Transverse colon (tissue), 3 donors: ENCODE measurements at regions not wholly inside any gene's neighbourhood (a gene's known extent, or its start where the extent isn't known, plus 50 kb on each side); places are given as distances from the start of the nearest gene placed in this dataset.

Experiments
- CTCF ChIP-seq, 5 experiments: fragments of 200-600 bp in 3 of 5; fragments of 450-650 bp in 2 of 5; sonication (generic) in 3 of 5; IDR thresholded peaks; 1 replicate in 2 of 5; 2 replicates in 3 of 5; pipeline ENCODE4 v1.5.1; 2016 to 2017; ENCODE audit warnings: antibody characterized with exemption in 5 of 5, inconsistent platforms in 3 of 5, mild to moderate bottlenecking in 2 of 5, moderate library complexity in 1 of 5
- EP300 ChIP-seq: sonication (generic); formaldehyde crosslinking; IDR thresholded peaks from one replicate; pipeline ENCODE4 v1.6.1; 2017; ENCODE audit warnings: antibody characterized with exemption, low read depth
- POLR2A ChIP-seq: fragments of 450-650 bp; IDR thresholded peaks from one replicate; pipeline ENCODE4 v1.6.1; 2016; ENCODE audit warnings: antibody characterized with exemption, mild to moderate bottlenecking, moderate library complexity

- no peak for TF ChIP-seq CTCF (IDR thresholded peaks at IDR 0.05)
- no peak for TF ChIP-seq POLR2A
- no peak for TF ChIP-seq EP300
Measured at GRCh38 chr1:54460861-54461387, 54.7 kb upstream of the SSBP3 start.
